ENCODE measurements at regions not wholly inside any gene's neighbourhood (a gene's known extent, or its start where the extent isn't known, plus 50 kb on each side); places are given as distances from the start of the nearest gene placed in this dataset.

- no peak for TF ChIP-seq POLR2AphosphoS5 (IDR thresholded peaks at IDR 0.05; ENCODE audit: low read depth, low read length)
- no peak for TF ChIP-seq POLR2A (IDR thresholded peaks at IDR 0.05; ENCODE audit: low read depth, low read length)
- TF ChIP-seq SPI1 (IDR thresholded peaks at IDR 0.05; ENCODE audit: low read depth, low read length), result no peak
- no peak for TF ChIP-seq TAF1 (IDR thresholded peaks at IDR 0.05; ENCODE audit: low read depth, low read length)
Measured at GRCh38 chr22:49507607-49508292, 319.9 kb downstream of the BRD1 start.

Data from GM12891 (cell line).